ENCODE measurements at regions not wholly inside any gene's neighbourhood (a gene's known extent, or its start where the extent isn't known, plus 50 kb on each side); places are given as distances from the start of the nearest gene placed in this dataset.

GRCh38 chr13:68057836-68058235, 827.7 kb upstream of the PCDH9 start:
- TF ChIP-seq EZH2 (IDR thresholded peaks at IDR 0.05; ENCODE audit: low read length, missing control alignments) (no peak), CTCF (conservative IDR thresholded peaks at IDR 0.05 in 1 of 2, IDR thresholded peaks at IDR 0.05 in 1 of 2; ENCODE audit: low read depth in 1 of 2, low read length in 2 of 2) (no peak)

All from fibroblast of lung (primary cell).